HG02610 (cell line): ENCODE measurements at regions not wholly inside any gene's neighbourhood (a gene's known extent, or its start where the extent isn't known, plus 50 kb on each side); places are given as distances from the start of the nearest gene placed in this dataset.

Source experiments
- ATAC-seq: cut with Tn5 transposase; IDR thresholded peaks from one replicate; pipeline ENCODE4 v1.9.1; 2021; ENCODE audit warnings: mild to moderate bottlenecking, moderate library complexity; ENCODE audit not compliant: unreplicated experiment

- no peak for ATAC-seq
Observed at GRCh38 chr1:5324883-5325282, 667.3 kb downstream of the NPHP4 start.

- no peak for ATAC-seq
Observed at GRCh38 chr1:5318143-5318816, 663.9 kb downstream of the AJAP1 start.

- no peak for ATAC-seq
Observed at GRCh38 chr1:5317391-5317790, 663.0 kb downstream of the AJAP1 start.

- ATAC-seq = no peak
Observed at GRCh38 chr1:5312862-5313261, 658.5 kb downstream of the AJAP1 start.

GRCh38 chr1:5312293-5312674 lies 657.9 kb downstream of the AJAP1 start:
- no peak for ATAC-seq

GRCh38 chr1:5311634-5312292 lies 657.4 kb downstream of the AJAP1 start:
- no peak for ATAC-seq

- no peak for ATAC-seq
Observed at GRCh38 chr1:5311147-5311546, 656.7 kb downstream of the AJAP1 start.

GRCh38 chr1:5308249-5308648 lies 653.8 kb downstream of the AJAP1 start:
- ATAC-seq = no peak

GRCh38 chr1:5304702-5305101 lies 650.3 kb downstream of the AJAP1 start:
- ATAC-seq = no peak

GRCh38 chr1:5298376-5298775 lies 644.0 kb downstream of the AJAP1 start:
- no peak for ATAC-seq

- ATAC-seq = no peak
Observed at GRCh38 chr1:5297886-5298239, 643.5 kb downstream of the AJAP1 start.

GRCh38 chr1:5297180-5297885 lies 642.9 kb downstream of the AJAP1 start:
- ATAC-seq = no peak

GRCh38 chr1:5296557-5297179 lies 642.3 kb downstream of the AJAP1 start:
- no peak for ATAC-seq

GRCh38 chr1:5296095-5296494 lies 641.7 kb downstream of the AJAP1 start:
- no peak for ATAC-seq

GRCh38 chr1:5291889-5292288 lies 637.5 kb downstream of the AJAP1 start:
- no peak for ATAC-seq

- ATAC-seq = no peak
Observed at GRCh38 chr1:5287178-5288150, 633.1 kb downstream of the AJAP1 start.

GRCh38 chr1:5286244-5286643 lies 631.8 kb downstream of the AJAP1 start:
- no peak for ATAC-seq

GRCh38 chr1:5274527-5274926 lies 620.1 kb downstream of the AJAP1 start:
- ATAC-seq = no peak

GRCh38 chr1:5273280-5274003 lies 619.0 kb downstream of the AJAP1 start:
- no peak for ATAC-seq

GRCh38 chr1:5272325-5272724 lies 617.9 kb downstream of the AJAP1 start:
- no peak for ATAC-seq
